ENCODE measurements at regions not wholly inside any gene's neighbourhood (a gene's known extent, or its start where the extent isn't known, plus 50 kb on each side); places are given as distances from the start of the nearest gene placed in this dataset.

DNA sequence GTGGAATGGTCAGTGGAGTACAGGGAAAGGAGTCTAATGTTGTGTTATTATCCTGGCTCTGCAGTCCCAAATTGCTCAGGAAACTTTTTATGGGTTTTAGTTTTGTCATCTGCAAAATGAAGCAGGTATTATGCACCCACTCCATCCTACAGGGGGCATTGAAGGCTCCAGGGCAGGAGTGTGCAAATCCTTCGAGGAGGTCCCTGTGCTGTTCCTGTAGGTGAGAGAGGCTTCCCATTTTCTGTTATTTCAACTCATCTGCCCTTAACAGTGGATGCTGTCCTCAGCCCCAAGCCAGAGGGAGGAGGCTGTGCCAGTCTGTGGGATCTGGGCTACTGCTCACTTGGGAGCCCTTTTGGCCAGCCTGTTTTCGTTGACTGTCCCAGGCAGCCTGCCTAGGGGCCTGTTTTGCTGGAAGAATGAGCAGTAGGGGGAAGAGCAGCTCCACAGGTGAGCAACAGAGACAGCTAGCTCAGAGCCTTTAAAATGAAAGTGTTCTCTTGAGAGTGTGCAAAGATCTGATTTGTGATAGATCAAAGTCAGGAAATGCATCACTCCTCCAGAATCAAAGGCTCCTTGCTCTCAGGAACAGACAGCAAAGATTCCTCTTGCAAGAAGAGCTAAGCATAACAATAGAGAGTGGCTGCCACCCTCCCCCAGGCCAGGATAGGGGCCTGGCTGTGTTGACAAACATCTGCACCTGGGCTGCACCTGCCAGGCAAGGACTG is 317.6 kb upstream of the PROX1 start:
- no peak for DNase-seq (ENCODE audit: low read depth in 1 of 2, low spot score in 1 of 2)

DNA sequence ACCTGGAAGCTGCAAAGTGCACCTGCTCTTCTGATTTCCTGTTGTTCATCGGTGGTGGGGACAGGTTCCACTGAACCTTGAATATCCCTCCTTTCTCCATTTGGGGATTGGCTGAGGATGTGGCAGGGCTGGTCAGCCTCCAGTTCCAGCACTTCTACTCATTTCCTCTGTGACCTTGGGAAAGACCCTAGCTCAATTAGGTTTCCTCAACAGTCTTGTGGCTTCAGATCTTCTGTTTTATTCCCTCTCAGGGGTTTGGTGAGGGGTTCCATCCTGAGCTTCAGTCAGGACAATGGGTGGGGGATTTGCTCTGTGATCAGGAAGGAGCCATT is 317.1 kb upstream of the PROX1 start:
- DNase-seq (ENCODE audit: low read depth in 1 of 2, low spot score in 1 of 2), result no peak

DNA sequence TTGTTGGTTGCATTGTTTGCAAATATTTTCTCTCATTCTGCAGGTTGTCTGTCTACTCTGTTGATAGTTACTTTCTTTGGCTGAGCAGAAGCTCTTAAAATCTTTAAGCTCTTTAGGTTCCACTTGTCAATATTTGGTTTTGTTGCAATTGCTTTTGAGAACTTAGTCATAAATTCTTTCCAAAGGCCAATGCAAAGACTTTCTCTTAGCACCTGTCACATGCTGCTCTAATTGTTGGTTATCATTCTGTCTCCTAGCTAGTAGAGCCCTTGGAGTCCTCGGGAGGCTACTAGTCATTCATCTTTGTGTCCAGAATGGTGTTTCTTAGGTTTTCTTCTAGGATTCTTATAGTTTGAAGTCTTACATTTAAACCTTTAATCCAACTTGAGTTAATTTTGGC is 312.7 kb upstream of the PROX1 start:
- DNase-seq (ENCODE audit: low read depth in 1 of 2, low spot score in 1 of 2), result no peak

DNA sequence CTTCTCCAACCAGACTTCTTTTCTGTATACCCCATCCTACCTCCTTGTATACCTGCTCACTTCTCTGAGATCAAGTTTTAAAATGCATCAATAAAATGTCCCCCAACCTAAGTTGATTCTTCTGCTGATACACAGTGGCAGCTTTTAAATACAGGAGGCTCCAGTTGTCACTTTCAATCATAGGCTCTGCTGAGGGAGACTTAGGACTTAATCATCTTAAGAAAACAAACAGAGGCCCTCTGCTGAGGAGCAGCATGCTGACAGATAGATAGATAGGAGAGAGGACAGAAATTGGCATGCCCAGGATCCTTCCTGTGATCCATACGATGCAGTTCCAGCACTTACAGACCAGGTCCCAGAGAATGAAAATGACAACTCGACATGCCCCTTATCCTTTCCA is 311.0 kb upstream of the PROX1 start:
- no peak for DNase-seq (ENCODE audit: low read depth in 1 of 2, low spot score in 1 of 2)

DNA sequence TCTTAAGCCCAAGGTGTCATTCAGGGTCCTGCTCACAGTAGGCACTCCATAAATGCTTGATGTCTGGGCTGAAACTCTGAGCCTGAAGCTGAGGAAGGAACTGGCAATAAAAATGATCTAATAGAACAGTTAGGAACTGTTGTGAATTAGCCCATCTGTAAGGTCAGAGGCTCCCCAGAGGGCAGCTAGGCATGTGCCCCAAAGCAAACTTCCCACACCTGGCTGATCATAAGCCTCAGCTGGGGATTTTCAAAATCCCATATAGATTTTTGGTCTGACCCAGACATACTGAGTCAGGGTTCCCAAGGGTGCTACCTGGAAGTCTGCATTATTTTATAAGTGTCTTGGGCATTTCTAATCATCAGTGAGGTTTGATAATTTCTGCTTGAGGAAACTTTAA is 309.4 kb upstream of the PROX1 start:
- DNase-seq (ENCODE audit: low read depth in 1 of 2, low spot score in 1 of 2), result no peak

DNA sequence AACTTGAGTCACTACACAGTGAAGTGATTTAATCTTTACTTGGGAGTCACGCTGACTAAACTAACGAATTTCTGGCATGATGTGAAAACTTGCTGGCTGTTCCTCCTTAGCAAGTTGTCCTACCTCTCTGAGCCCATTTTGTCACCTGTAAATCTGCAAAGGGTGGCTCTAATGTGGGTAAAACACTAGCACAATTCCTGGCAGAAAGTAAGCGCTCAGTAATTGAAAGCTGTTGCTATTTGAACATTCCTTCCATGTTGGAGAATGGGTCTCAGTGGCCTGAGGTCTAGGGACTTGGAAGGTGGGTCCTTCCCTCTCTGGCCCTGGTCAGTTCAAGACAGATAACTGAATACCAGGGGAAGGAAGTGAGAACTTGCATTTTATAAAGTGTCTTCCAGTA is 309.0 kb upstream of the PROX1 start:
- DNase-seq (ENCODE audit: low read depth in 1 of 2, low spot score in 1 of 2), result no peak

DNA sequence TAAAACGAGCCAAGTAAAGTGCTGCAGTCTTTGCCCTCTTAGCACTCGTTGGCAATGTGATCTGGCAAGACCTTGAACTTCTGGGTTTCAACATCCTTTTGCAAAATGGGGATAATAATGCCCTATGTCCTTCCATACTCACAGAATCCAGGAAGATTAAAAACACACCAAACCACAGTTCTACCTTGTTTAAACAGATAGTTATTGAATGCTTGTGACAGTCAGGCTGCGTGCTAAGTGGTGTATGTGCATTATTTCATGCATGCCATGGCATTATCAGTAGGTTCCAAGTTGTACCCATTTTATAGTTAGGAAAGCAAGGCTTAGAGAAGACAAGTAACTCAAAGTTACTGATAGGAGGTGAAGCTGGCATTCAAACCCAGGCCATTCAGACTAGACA is 308.6 kb upstream of the PROX1 start:
- DNase-seq (ENCODE audit: low read depth in 1 of 2, low spot score in 1 of 2), result no peak

DNA sequence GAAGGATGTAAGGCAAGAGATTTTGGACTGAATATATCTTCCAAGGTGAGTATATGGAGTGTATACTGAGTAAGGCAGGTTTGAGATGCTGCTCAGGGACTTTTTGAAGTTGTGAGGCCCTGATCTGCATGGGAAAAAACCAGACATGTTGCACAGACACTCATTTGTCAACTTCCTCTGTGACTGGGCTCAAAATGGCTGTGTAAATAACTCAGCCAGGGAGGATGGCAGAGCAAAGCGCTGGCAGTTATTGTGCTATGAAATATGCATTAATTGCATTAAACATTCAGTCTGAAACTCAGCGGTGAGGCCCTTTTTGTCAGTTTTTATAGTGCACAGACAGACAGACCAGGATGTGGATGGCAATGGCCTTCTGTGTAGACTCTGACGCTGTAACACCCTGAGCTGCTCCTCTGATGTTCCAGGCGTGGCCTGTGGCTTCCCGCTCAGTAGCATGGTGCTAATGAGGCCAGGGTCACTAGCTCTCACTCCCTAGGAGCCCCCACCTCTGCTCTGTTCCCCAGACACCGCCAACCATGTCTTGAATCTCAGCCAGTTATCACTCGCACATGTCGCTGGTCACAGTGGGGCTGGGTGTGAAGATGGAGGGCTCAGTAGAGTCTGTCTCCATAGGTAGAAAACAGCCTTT is 307.0 kb upstream of the PROX1 start:
- DNase-seq (ENCODE audit: low read depth in 1 of 2, low spot score in 1 of 2), result no peak

DNA sequence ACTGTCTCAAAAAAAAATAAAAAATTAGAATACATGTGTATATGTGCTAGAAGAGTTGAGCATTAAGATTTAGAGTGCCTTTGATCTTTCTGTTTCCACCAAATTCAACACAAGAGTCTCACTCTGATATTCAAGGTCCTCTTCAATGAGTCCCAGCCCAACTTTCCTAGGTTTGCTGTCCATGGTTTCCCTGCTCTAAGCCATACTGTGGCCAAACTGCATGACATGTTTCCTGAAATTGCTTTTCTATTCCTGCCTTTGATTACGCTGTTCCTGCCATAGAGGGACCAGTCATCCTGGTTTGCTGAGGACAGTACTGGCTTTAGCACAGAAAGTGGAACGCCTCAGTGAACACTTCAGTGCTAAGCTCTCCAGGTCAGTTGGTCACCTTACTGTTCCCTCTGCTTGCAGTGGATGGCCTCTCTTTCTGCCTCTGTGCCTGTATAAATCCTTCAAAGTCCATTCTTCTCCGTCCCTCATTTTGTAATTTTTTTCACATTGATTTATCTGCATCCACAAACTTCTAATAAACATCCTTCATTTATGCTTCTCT is 305.9 kb upstream of the PROX1 start:
- no peak for DNase-seq (ENCODE audit: low read depth in 1 of 2, low spot score in 1 of 2)

DNA sequence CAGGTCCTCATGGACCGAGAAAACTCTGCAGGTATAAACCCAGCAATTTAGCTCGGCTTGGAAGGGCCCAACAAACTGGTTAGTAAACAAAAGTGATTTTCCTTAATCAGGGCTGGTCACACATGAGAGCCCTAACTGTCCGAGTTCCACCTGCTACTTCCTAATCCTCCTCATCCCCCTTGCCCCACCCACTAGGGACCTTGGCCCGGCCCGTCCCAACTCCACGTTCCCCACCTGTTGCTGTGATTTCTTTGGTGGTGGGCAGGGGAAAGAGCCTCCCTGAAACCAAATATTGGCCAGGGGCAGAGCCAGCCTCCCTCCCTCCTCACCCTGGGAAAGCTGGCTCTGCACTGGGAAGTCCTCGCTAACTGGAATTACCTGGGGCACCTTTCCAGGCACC is 304.2 kb upstream of the PROX1 start:
- no peak for DNase-seq (ENCODE audit: low read depth in 1 of 2, low spot score in 1 of 2)

DNA sequence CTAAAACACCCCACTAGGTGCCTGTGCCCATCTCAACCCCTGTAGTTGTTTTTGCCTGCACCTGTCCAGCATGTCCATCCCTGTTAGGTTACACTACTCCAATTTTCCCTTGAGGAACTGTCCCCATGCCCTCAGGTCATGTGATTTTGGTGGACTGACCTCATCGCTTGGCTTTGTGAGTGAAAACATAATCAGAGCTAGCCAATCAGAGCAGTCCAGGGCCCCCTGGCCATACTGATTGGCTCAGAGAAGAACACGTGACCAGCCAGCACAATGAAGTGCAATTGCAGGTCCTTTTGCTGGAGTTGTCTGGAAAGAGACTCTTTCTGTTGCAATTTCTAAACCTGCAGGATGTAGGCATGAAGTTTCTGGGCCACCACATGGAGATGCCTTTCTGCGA is 303.3 kb upstream of the PROX1 start:
- no peak for DNase-seq (ENCODE audit: low read depth in 1 of 2, low spot score in 1 of 2)

DNA sequence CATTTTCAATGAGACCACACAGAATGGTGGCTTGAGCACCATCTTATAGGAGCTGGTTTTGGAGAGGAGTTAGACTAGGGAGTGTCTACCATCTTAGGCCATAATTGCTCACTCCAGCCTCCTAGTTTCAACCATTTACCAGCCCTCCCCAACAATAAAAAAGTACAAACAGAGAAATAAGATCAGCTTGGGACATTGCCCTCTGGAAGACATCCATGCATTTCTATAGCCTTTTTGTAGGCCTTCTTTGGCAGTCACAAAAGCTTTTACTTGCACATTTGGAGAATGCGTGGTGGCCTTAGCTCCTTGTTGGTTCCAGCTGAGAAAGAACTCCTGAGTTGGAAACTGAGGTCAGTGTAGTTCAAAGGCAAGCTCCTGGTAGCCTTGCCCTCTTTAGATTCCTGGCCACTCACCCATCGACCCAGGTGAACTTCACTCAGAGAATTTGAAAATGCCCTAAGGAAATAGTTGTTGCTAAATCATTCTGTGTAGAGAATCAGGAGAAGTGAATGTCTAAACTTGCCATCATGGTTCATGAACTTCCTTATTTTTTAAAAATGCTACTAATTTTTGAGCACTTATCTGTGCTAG is 301.7 kb upstream of the PROX1 start:
- DNase-seq (ENCODE audit: low read depth in 1 of 2, low spot score in 1 of 2), result no peak

DNA sequence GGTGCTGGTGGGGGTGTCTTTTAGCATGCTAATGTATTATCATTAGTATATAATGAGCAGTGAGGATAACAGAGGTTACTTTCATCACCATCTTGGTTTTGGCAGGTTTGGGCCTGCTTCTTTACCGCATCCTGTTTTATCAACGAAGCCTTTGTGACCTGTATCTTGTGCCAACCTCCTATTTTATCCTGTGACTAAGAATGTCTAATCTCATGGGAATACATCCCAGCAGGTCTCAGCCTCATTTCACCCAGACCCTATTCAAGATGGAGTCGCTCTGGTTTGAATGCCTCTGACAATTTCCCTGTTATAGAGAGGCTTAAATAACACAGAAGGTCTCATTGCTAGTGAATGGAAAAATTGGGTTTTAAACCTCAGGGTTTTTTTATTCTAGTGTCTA is 300.8 kb upstream of the PROX1 start:
- no peak for DNase-seq (ENCODE audit: low read depth in 1 of 2, low spot score in 1 of 2)

DNA sequence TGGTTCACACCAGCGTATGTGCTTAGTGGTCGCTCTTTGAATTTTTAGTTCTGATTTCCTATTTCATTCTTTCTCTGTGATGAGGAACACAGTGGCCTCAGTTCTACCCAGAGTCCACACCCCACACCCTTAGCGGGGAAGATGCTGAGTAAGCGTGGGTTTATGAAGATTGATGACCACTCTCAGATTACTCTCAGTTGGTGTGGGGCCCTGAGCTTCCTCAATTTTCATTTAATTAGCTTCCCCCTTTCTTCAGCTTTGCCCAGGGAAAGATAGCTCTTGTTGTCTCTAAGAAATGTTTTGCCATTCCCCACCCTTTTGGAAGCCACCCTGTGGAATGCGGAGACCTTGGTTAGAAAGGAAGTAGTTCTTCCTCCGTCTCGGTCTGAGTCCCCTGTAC is 299.9 kb upstream of the PROX1 start:
- no peak for DNase-seq (ENCODE audit: low read depth in 1 of 2, low spot score in 1 of 2)

DNA sequence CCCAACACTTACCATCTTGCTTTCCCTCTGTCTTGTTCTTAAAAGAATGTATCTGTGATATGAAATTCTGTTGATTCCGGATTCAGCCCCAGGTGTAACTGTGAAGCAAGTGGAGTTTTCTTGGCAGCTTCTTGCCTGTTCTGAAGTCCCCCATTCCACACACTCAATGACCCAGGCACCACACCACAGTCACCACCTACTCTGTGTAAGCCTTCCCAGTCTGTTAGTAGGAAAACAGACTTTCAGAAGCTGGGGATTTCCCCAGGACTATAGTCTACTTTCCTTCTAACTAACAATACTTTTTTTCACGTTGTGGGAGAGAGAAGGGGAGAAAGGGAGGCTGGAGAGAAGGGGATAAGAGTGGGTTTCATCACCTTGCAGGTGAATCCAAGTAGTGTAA is 299.1 kb upstream of the PROX1 start:
- no peak for DNase-seq (ENCODE audit: low read depth in 1 of 2, low spot score in 1 of 2)

DNA sequence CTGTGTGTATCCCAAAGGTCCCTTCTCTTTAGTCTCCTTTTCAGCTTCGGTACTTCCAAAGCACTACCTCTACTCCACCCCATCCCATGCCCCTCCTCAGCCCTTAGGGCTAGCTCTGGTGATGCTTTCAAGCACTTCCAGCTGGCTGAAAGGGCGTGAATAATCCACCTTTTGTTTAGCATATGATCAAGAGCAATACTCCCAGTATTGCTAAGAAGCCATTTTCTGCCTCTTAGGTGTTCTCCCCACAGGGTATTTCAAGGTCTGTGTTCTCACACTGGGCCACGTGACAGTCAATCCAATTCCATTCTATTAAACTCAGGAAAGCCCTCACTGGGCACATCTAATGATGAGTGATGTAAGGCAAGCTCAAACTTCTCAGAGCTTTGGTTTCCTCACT is 298.5 kb upstream of the PROX1 start:
- DNase-seq (ENCODE audit: low read depth in 1 of 2, low spot score in 1 of 2), result no peak

DNA sequence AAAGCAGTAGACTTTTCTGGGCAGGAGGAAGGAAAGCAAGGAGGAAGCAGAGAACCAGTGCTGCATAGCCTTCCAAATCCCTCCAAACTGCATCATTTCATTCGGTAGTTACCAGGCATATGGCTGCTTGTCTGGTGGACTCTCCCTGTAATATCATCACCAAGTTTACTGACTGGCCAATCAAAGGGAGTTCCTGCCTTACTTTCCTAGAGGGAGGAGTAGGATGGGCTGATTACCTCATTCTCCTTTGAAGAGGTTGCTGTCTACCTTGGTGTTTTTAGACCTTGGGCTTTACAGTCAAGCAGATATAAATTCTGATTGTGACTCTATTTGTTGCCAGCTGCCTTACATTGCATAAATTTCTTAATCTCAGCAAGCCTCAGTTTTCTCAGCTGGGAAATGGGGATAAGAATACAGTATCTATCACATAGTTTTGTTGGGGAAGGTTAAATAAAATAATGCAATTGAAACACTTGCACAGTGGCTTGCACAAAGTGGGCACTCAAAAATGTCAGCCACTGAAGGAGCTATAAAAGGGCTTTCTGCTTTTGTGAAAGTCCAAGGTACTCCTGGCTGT is 297.3 kb upstream of the PROX1 start:
- DNase-seq (ENCODE audit: low read depth in 1 of 2, low spot score in 1 of 2), result no peak

DNA sequence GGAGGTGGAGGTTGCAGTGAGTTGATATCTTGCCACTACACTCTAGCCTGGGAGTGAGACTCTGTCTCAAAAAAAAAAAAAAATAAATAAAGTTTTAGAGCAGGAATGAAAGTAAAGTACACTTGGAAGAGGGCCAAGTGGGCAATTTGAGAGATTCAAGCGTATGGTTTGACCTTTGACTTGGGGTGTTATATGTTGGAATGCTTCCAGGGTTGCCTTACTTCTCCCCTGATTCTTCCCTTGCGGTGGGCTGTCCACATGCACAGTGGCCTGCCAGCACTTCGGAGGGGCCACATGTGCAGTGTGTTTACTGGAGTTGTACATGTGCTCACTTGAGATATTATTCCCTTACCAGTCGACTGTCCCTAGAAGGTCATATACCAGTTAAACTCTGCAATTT is 295.5 kb upstream of the PROX1 start:
- no peak for DNase-seq (ENCODE audit: low read depth in 1 of 2, low spot score in 1 of 2)

DNA sequence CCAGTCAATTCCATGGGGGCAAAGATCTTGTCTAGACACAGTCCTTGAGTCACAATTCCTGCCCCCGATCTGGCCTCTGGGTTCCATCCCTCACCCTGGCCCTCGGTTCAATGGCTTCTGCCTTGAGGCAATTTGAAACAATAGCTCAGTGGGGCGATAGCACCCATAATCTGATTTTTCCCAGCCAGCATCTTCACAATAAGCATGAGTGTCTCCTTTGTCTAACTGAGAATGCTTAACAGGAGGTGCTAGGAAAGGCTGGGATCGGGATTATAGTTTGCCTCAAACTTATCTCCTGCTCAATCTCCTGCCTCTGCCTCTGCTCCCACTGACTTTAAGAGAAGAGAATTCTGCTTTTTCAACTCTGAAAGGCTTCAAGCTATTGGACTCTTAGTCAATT is 293.9 kb upstream of the PROX1 start:
- no peak for DNase-seq (ENCODE audit: low read depth in 1 of 2, low spot score in 1 of 2)

DNA sequence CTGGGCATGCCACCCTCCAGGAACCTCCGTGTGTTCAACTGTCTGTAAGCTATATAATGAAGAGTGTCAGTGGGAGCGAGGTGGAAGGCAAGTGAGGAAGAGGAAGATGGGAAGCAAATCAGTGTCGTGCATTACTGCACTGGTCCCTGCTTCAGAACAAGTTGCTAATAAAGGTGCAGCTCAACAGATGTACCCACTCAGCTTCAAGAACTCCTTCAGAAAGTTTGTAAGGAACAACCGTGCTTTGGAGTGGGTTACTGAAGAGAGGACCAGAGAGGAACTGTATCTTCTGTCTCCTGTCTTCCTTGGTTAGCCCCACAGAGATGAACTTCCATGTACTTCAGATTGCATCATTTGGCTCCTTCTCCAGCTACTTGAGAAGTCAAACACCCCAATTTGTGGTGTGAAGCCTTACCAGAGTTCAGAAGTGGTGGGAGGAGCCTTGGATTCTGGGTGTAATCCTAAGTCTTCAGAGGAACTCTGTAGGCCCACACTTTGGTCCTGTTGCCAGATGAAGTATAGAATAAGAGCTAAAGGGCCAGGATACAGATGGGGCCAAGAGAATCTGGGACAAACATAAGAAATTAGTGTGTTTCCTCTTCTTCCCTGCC is 290.5 kb upstream of the PROX1 start:
- DNase-seq (ENCODE audit: low read depth in 1 of 2, low spot score in 1 of 2), result no peak

DNA sequence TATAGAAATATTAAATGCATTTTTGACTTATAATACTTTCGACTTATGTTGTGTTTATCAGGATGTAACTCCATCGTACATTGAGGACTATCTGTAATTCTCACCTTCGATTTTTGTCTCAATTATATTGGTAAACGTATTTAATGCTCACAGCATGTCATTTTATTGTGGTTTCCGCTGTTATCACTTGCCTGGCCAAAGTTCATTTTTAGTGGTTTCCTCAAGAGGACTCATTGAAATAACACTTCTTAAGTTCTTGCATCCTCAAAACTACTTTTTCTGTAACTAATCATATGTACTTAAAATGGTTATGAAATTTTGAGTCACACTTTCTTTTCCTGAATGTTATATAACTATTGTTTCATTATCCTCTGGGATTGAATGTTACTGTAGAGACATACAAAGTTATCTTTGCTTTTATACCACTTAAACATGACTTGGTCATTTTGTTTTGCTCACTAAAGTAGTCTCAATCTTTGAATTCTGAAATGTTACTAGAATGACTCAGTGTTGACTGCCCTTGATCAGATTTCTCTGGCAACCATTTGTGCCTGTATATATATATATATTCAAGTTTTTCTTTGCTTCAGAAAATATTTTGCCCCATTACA is 289.6 kb upstream of the PROX1 start:
- no peak for DNase-seq (ENCODE audit: low read depth in 1 of 2, low spot score in 1 of 2)

DNA sequence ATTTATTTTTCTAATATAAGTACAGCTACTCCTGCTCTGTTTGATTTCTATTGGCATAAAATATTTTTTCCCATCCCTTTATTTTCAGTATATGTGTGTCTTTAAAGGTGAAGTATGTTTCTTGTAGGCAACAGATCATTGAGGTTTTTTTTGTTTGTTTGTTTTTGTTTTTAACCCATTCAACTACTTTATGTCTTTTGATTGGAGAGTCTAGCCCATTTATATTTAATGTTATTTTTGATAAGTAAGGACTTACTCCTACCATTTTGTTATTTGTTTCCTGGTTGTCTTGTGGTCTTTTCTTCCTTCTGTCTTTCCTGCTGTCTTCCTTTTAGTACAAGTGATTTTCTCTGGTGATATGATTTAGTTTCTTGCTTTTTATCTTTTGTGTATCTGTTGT is 285.1 kb upstream of the PROX1 start:
- DNase-seq (ENCODE audit: low read depth in 1 of 2, low spot score in 1 of 2), result no peak
